Liver (tissue), 3 donors: ENCODE measurements at regions not wholly inside any gene's neighbourhood (a gene's known extent, or its start where the extent isn't known, plus 50 kb on each side); places are given as distances from the start of the nearest gene placed in this dataset.
"Not testable (repeated sequence)": the region's sequence is repeated elsewhere in the genome, so short reads cannot be mapped to it uniquely, and the experiment has no call there.

Source experiments
- ATF3 ChIP-seq: IDR thresholded peaks from 2 replicates; pipeline ENCODE4 v1.6.1; 2016; ENCODE audit warnings: antibody characterized with exemption
- CTCF ChIP-seq: fragments of 150-350 bp; IDR thresholded peaks from 2 replicates; pipeline ENCODE4 v1.5.1; 2017; ENCODE audit warnings: improper control_type of control experiment, low read depth, low read length; ENCODE audit not compliant: missing input control
- HNF4A ChIP-seq, 2 donors: conservative IDR thresholded peaks; 2 replicates each; pipeline ENCODE4 v1.6.1; 2016; ENCODE audit warnings: antibody characterized with exemption in 2 of 2, mild to moderate bottlenecking in 2 of 2
- JUND ChIP-seq, 2 donors: IDR thresholded peaks; 2 replicates each; pipeline ENCODE4 v1.6.1; 2016; ENCODE audit warnings: antibody characterized with exemption in 2 of 2
- MAX ChIP-seq: IDR thresholded peaks from 2 replicates; pipeline ENCODE4 v1.6.1; 2016; ENCODE audit warnings: antibody characterized with exemption
- RAD21 ChIP-seq, 2 donors: IDR thresholded peaks; 2 replicates each; pipeline ENCODE4 v1.6.1; 2016; ENCODE audit warnings: antibody characterized with exemption in 2 of 2, mild to moderate bottlenecking in 2 of 2
- SP1 ChIP-seq: IDR thresholded peaks from 2 replicates; pipeline ENCODE4 v1.6.1; 2018; ENCODE audit warnings: antibody characterized with exemption, mild to moderate bottlenecking
- TAF1 ChIP-seq: conservative IDR thresholded peaks from 2 replicates; pipeline ENCODE4 v1.6.1; 2016; ENCODE audit warnings: antibody characterized with exemption, mild to moderate bottlenecking
- YY1 ChIP-seq: IDR thresholded peaks from 2 replicates; pipeline ENCODE4 v1.6.1; 2016; ENCODE audit warnings: antibody characterized with exemption, mild to moderate bottlenecking
- TF ChIP-seq, protein P1 (sequence below): IDR thresholded peaks from 2 replicates; pipeline ENCODE4 v1.6.1; 2016; ENCODE audit warnings: antibody characterized with exemption, mild to moderate bottlenecking
- donor health status: healthy.
- donor health status: healthy.

GRCh38 chr13:24968416-24968815 lies 127.5 kb upstream of the PABPC3 start:
- peak; percentile 24 for TF ChIP-seq CTCF
- peak; percentile 61 to 71 for TF ChIP-seq RAD21 (IDR thresholded peaks at IDR 0.05)
- not testable (repeated sequence) for TF ChIP-seq SP1; YY1; MAX; JUND (IDR thresholded peaks at IDR 0.05); HNF4A (conservative IDR thresholded peaks at IDR 0.05); ATF3; TAF1
- TF ChIP-seq, protein P1, sequence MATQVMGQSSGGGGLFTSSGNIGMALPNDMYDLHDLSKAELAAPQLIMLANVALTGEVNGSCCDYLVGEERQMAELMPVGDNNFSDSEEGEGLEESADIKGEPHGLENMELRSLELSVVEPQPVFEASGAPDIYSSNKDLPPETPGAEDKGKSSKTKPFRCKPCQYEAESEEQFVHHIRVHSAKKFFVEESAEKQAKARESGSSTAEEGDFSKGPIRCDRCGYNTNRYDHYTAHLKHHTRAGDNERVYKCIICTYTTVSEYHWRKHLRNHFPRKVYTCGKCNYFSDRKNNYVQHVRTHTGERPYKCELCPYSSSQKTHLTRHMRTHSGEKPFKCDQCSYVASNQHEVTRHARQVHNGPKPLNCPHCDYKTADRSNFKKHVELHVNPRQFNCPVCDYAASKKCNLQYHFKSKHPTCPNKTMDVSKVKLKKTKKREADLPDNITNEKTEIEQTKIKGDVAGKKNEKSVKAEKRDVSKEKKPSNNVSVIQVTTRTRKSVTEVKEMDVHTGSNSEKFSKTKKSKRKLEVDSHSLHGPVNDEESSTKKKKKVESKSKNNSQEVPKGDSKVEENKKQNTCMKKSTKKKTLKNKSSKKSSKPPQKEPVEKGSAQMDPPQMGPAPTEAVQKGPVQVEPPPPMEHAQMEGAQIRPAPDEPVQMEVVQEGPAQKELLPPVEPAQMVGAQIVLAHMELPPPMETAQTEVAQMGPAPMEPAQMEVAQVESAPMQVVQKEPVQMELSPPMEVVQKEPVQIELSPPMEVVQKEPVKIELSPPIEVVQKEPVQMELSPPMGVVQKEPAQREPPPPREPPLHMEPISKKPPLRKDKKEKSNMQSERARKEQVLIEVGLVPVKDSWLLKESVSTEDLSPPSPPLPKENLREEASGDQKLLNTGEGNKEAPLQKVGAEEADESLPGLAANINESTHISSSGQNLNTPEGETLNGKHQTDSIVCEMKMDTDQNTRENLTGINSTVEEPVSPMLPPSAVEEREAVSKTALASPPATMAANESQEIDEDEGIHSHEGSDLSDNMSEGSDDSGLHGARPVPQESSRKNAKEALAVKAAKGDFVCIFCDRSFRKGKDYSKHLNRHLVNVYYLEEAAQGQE = not testable (repeated sequence)
